NCI-H2227 treated with DMSO at 0.1 percent for 48 hours (cell line): ENCODE measurements at regions not wholly inside any gene's neighbourhood (a gene's known extent, or its start where the extent isn't known, plus 50 kb on each side); places are given as distances from the start of the nearest gene placed in this dataset.

Experiments used
- DNase-seq: peaks from one replicate; lab custom pipeline; 2025; lab: John Stamatoyannopoulos, UW

DNA sequence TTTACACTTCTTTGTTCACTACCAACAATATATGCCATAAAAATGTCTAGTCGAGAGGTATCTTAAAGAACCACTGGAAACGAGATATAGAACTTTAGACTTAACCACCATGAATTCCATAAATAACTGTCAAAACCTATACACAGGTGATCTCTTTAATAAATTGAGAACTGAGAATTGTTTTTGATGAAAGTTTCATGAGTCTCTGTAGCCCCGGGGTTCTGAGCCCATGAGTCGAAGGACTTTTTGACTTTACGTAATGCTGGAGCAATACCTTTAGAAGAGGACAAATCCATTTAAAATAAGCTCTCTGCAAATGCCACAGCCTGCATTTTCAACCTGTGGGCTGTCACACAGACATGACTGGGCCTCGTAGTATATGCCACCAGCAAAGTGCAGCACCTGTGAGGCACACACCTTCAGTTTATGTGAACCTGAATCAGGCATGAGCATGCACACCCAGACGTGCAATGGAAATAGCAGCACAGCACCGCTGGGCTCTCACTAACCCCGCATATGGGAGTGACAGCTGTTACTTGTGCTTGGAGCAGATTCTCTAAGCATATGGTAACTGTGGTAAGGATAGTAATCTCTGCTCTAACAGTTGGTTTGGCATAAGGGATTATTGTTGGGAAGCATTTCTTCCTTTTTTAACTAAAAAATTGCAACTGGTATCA lies 383.2 kb downstream of the SOCS6 start:
- no peak for DNase-seq

DNA sequence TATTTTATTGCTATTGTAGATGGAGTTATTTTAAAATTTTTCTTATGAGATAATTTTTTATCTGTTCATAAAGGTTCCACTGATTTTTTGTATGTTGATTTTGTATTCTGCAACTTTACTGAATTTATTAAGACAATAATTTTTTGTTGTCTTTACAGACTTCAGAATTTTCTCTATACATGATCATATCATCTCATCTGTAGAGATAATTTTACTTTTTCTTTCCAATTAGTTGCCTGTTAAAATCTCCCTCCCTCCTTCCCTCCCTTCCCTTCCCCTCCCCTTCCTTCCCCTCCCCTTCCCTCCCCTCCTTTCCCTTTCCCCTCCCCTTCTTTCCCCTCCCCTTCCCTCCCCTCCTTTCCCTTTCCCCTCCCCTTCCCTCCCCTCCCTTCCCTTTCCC lies 378.1 kb downstream of the SOCS6 start:
- DNase-seq: no peak

DNA sequence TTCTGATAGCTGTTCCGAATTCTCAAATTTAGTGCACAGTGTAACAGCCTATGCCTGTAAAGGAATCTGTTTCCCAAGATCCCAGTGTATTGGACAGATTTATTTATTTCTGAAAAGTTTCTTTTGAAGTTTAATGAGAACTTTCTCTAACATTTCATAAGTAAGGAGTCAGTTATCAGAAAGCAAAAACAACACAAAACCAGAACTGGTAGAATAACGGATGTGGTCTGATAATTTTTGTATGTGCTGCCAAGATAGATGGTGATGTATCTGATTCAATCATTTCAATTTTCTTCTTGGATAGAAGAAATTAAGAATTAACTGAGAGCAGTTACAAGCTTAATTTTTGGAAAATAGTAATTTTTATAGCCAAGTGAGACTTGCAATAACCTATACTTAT lies 374.3 kb downstream of the SOCS6 start:
- DNase-seq: no peak

DNA sequence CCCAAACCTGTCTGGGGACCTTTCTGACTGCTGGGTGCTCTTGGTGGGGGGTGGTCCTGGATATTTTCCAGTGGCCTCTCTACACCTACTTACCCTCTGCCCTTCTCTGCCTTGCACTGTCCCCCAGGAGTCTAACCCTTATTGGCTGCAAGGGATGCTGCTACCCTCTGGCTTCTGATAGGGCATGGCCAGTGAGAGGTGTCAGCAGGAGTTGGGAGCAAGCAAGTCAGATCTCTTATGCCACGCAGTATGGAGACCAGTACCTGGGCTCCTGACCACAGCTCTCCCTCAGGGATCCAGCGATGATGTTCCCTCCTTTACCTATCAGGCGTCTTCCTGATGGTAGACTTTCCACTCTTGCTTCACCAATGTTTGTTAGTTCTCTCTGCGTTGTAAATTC lies 373.7 kb downstream of the SOCS6 start:
- DNase-seq: no peak

DNA sequence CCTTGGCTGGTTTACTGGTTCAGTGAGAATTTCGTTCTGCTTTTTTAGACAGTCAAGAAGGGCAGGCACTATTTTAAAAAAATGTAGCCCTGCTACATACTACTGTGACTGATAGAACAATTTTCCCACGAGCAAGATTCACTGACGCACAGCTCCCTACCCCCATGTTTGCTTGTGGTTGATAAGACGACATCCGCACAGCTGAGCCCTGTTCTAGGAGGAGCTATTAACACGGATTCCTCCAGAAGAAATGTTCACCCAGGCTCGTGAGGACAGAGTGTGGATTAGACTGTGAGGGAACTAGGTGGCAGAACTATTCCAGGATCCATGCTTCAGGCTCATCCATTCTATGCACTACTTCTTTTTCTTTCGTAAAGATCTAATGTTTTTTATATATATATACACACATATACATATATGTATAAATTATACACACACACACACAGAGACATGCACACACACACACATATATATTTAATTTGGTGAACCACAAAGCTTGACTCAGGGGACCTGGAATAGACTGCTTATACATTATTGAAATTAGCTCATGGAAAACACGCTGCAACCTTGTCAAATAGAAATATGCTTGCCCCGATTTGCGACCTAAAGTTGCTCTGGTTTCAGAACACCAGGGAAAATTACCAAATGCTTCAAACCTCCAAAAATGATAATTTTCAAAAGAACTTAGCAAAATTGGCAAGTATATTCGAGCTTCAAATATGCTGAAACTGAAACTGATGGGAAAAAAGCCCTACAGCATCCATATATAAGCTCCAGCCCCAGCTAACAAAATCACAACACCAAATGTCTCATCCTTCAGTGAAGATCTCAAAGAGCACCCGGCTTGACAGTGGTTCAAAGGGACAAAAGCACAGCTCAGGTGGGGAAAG lies 370.4 kb downstream of the SOCS6 start:
- DNase-seq: no peak

DNA sequence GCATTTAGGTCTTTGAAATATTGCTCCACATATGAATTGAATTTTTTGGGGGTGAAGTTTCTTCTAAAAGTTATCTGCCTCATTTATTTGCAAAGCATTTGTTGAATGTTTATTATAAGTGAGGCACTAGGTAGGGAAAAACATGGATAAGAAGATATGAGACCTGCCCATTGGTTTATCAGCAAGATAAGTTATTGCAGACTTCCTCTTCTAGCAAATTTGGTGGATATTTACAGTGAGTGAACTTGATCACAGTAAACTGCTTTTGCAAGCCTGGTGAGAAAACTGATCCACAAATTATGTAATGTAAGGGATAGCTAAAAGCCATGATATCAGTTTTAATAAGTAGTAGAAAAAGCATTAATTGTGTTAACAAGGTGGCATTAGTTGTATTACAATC lies 364.8 kb downstream of the SOCS6 start:
- no peak for DNase-seq

DNA sequence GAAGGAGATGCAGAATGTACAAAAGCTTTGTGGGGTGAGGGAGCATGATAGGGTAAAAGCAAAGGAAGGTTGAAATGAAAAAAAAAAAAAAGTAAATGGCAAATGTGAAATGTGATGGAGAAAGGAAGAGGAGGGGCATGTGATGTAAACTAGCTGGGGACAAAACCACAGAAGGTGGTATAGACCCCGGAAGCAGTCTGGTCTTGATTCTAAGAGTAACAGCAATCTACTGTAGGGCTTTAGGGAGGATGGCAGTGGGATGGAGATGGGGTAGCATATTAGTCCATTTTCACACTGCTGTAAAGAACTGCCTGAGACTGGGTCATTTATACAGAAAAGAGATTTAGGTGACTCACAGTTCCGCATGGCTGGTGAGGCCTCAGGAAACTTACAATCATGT lies 362.0 kb downstream of the SOCS6 start:
- no peak for DNase-seq

DNA sequence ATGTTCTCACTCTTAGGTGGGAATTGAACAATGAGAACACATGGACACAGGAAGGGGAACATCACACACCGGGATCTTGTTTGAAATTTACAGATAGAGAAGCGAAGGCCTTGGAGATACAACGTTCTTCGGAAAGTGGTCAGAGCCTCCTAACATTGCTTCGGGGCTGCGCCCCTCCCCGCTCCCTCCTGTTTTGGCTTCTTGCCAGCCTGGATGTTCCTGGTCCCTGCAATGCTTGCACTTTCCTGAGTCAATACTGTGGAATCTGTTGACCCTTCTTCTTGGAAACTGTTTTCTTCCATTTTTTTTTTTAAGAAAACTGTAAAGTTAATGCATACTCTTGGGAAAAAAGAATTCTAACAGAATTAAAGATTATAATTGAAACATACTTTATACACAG lies 360.8 kb downstream of the SOCS6 start:
- no peak for DNase-seq

DNA sequence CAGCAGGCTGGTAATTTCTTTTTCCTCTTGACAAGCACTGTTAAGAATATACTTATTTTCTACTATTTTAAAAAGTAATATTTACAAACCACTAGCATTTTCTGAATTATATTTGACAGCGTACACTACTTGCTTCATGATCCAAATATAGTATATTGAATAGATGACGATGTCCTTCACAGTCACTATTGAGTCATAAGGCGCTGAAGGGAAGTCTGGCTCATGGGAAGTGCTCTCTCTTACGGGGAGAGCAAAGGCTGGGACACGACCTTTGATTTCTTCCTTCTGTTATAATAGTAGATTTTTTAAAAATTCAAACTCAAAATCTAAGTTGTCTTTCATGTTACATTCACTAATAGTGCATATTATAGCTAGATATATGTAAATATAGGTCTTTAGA lies 357.1 kb downstream of the SOCS6 start:
- DNase-seq: no peak

DNA sequence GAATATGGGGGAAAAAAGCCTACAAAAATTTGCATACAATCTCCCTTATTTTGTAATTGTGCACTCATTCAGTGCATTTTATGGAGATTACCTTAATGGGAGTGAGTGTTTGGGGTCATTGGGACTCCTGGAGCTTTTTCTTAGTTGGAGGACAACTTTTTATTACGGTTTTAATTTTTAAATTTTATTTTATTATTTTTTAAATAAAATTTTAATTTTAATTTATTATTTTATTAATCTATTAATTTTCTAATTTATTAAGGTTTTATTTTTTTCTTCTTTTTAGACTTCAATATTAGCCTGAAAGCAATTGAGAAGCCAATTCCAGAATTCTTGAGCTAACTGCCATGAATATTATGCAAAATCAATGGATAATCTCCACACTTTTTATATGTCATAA lies 355.0 kb downstream of the SOCS6 start:
- DNase-seq: no peak

DNA sequence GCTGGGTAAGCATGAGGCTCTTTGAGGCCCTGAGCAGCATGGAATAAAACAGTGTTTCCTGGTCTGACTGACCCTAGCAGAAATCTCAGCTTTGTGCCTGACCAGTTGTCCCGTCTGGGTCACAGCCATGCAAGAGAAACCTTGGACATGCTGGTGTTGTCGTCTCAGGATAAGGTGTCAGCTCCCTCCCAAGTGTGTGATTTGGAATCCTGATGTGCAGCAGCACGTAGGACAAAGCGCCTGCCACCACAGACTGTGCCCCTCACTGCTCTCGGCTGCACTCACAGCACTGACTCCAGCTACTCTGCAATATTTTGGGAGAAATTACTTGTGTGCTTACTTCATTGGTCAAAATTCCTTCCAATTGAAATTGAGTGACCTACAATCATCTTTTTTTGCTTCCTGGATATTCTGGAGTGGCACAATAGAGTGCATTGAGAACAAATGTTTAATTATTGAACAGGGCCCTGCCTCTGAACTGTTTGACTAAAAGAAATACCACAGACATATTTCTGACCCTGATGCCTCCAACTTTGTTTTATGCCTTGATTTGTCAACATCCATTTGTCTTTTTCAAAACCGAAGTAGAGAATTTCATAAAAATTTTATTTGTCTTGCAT lies 352.4 kb downstream of the SOCS6 start:
- no peak for DNase-seq

DNA sequence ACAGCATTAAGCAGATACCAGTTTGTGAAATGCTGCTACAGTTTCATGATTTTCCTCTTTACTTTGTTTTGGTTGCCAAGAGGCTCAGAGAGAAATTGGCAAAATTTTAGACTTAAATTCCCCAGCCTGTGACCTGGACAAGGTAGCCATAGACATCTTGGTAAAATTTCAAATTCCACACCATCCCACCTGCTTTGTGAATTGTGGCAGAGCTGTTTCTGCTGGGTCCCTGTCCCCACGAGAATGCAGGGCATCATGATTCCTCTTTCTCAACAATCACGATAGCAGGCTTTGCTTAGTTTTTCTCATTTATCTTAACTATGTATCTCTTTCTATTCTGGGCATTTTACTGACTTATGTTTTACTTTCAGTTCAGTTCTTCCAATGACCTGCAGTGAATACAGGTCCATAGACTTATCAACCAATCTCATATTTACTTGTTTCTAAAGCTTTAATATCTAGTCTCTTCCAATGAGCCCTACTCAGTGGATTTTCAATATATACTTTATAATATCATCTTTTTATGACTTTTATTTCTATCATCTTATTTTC lies 351.6 kb downstream of the SOCS6 start:
- DNase-seq: no peak

DNA sequence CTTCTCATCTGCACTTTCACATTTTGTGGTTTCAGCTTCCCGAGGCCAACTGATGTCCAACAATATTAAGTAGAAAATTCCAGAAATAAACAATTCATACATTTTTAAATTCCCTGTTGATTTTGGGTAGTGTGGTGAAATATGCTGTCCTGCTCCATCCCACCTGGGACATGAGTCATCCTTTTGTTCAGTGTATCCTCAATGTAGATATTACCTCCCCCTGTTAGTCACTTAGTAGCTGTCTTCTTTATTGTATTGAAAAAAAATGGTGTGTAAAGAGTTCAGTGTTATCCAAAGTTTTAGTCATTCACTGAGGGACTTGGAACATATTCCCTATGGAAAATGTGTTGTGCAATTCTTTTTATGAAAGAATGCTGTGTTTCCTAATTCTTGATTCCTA lies 348.1 kb downstream of the SOCS6 start:
- no peak for DNase-seq

DNA sequence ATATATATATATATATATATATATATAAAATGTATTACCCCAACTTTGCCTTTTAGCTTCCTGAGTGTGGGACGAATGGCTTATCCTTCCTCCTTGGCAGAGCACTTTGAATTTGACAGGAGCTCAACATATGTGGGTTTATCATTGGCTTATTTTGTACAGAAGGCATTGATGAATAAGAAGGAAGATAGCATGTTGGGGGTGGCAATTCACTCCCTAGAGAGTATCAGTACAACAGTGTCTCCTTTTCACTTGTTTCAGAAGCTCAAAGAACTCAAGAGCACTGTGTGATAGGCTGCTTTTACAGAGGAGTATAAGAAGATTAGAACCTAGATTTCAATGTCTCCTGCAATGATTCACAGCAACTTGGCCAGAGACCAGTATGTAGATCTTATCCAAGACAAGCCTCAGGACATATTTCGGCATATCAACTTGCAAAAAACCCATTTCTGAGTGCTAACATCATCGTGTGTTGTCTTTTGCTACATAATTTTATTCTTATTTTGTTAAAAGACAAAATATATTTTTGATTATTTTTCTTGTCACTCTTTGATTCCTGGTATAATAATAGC lies 345.8 kb downstream of the SOCS6 start:
- no peak for DNase-seq

DNA sequence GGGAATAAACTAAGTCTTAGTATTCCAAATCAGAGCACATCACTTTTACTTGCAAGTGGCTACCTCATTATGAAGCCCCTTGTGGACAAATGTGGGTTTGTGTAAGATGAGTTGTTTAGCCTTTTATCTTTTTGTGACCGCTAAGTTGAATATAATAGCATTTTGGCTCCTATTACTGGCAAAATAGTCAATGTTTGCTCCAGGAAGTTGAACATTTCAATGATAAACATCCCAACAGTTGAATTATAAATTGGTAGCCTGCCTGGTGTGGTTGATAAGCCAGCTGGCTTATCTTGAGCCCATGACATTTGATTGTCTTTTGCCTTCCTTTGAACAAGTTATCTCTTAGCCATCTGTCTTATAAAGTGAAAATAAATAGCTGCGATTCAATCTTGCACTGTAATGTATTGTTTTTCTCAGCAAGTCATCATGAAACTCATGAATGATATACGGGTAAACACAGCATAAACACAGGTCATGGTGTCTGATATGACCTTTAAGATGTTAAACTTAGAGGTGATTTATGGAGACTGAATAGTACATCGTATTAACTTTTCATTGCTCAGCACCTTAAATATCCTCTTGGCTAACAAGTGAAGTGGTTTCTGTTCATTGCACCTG lies 338.4 kb downstream of the SOCS6 start:
- DNase-seq: no peak

DNA sequence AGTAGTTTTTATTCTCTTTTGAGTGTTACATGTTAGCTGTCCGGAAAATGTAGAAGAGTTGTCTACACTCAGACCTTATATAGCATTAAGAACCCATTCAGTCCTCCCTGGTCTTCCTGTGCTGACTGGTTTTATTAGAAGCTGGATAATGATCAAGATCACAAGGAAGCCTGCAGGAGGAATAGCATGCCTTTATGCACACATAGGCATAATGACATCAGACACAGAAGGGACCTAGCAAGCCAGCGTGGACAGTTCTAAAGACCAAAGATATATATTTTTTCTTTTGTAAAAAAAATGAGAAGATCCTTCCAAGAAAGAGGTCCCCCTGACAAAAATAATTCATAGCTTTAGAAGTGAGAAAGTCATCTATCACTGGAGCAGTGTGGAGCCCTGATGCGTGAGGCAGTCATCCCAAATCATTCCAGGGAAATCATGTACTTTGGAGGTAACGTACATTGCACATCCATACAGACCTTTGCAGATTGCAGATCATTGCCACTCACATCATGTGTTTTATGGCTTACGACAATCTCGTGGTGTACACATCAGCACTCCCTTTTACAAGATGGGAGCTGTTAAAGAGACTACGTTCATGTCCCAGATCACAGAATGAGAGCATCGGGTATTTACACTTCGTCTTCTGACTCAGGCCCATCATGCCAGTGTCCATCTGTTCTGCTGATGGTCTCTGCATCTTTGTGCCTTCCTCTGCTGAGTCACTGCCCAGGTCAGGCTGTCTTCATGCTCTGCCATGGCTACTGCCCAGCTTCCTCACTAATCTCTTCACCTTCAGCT lies 334.0 kb downstream of the SOCS6 start:
- no peak for DNase-seq

DNA sequence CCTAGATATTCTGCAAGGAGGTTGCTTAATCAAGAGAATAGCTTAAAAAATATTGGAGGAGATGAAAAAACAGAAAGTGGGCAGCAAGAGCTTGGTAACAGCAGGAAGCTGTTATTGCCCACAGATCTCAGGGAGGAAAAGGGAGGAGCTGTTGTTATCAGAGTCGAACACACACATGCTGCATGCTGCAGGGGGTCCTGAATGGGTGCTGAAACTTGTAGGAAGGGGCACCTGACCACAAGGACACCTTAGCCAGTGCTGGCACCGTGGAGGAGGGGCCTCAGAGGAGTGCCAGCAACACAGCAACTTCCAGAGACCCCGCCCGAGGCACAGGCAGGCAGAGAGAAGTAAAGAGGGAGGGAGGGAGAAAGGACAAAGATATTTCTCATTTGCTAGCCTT lies 332.9 kb downstream of the SOCS6 start:
- no peak for DNase-seq

DNA sequence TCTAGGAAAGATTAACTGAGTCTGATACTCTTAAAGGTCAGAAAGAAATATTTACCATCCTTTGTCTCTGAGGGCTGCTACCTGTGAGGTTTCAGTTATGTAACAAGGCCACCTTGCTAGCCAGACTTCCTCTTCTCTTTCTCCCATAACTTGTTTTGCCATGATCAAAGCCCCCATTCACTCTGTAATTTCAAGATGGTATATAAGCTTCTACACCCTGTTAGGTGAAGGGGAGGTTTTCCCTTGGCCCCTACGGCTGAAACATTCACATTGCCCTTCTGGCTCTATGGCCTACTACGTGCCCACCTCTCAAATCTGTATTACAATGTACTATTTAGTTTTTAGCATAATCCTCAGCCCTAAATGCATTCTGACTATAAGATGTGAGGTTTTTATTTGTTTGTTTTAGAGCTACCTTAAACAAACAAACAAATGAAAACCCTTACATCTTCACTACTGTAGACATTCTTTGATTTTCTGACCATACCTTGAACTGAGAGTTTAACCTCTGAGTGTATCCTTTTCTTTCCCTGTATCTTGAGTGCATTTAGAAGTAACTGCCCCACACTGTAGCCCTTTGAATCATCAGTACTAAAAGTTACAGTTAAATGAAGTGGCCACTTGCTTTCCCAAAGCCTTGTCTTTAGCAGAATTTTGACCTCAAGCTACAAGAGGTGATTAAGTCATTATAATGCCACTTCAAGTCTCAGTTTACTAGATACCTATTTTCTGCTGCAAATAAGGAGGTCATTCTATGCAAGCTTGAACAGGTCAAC lies 332.2 kb downstream of the SOCS6 start:
- DNase-seq: no peak

DNA sequence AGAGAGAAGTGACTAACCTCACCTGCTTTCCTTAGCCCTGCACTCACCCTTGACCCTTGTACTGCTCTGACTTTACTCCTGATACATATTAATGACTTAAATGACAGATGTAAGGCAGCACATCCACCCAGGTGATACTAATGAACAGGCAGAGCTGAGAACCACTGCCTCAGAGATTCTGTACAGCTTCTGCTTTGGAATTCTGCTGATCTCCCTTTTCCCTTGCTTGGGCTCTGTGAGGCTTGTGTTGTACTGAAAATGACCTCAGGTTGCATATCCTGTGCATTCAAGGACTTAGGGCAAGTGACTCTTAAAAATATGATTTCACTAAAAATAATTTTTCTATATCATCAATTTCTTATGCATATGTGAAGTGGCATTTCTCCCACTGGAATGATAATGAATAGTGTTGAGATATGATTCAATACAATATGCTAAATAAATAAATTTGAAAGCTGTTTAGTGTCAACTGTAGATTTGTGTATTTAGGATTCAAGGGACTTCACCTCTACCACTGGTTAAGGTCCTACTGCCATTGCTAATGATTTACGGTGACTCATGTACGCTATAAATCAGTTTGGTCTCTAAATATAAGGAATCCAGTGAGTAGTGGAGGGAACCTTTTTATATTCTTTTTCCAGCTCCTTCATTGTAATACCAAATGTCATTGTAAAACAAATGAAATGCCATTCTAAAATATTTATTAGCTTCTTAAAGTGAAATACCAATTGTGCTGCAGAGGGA lies 328.3 kb downstream of the SOCS6 start:
- DNase-seq: no peak
